D721Med (cell line): ENCODE measurements at regions not wholly inside any gene's neighbourhood (a gene's known extent, or its start where the extent isn't known, plus 50 kb on each side); places are given as distances from the start of the nearest gene placed in this dataset.

ENCODE experiments used
- DNase-seq: peaks from one replicate; pipeline ENCODE4 v3.0.0; 2011; ENCODE audit warnings: low spot score; ENCODE audit not compliant: insufficient read length
- FAIRE-seq: peaks from 2 replicates; lab custom pipeline; 2011; peaks lifted over from hg19 to GRCh38; lab: Jason Lieb, UNC
- TF ChIP-seq, protein P1 (sequence below): IDR thresholded peaks from 2 replicates; pipeline ENCODE4 v1.5.1; 2012; ENCODE audit warnings: mild to moderate bottlenecking, control low read depth; ENCODE audit not compliant: insufficient read depth; ENCODE audit errors: missing control alignments

DNA sequence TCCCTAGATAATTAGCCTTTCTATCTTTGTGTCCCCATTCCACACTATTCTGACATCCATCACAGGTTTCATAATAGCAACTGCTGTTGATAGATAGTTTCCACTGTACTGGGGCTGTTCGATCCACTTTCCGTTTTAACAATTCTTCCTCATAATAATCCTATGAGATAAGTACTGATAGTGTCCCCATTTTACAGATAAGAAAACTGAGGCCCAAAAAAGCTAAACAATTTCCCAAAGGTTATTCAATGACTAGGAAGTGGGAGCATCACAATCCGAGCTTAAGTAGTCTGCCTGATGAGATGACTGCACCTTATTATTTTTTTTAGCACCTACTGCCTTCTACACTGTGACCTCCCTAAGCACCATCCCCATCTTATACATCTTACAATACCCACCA, 569.2 kb downstream of the STK39 start:
- no peak for DNase-seq
- FAIRE-seq, result no peak
- TF ChIP-seq, protein P1, sequence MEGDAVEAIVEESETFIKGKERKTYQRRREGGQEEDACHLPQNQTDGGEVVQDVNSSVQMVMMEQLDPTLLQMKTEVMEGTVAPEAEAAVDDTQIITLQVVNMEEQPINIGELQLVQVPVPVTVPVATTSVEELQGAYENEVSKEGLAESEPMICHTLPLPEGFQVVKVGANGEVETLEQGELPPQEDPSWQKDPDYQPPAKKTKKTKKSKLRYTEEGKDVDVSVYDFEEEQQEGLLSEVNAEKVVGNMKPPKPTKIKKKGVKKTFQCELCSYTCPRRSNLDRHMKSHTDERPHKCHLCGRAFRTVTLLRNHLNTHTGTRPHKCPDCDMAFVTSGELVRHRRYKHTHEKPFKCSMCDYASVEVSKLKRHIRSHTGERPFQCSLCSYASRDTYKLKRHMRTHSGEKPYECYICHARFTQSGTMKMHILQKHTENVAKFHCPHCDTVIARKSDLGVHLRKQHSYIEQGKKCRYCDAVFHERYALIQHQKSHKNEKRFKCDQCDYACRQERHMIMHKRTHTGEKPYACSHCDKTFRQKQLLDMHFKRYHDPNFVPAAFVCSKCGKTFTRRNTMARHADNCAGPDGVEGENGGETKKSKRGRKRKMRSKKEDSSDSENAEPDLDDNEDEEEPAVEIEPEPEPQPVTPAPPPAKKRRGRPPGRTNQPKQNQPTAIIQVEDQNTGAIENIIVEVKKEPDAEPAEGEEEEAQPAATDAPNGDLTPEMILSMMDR, result no peak

DNA sequence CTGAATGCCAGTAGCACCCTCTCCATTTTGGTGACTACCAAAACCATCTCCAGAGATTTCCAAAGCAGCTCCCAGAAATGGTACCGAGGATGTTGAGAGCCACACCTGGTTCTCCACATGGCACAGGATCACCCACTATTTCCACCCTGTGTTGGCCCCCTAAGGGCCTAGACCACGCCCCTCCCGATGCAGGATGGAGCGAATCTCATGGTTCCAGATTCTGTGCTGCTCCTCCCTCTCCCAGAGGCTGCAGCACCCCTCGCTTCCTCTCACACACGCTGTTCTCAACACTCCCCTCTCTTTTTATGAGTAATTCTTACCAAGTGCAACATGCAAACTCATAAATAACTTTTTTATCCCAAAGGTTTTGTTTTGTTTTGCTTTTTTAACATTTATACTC, 571.5 kb downstream of the STK39 start:
- no peak for DNase-seq
- no peak for FAIRE-seq
- TF ChIP-seq, protein P1, result no peak

DNA sequence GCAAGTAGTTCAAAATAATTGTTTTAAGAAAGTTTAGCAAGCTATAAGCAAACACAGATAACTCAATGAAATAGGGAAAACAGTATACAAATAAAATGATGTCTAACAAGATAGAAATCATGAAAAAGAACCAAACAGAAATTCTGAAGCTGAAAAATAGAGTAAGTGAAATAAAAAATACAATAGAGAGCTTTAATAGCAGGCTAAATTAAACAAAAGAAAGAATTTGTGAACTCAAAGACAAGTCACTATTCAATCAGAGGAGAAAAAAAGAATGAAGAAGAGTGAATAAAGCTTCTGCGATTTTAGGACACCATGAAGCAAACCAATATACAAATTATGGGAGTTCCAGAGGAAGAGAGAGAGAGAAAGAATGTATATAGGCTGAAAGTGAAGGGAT, 576.8 kb downstream of the STK39 start:
- no peak for DNase-seq
- TF ChIP-seq, protein P1, result no peak
- FAIRE-seq, result no peak

DNA sequence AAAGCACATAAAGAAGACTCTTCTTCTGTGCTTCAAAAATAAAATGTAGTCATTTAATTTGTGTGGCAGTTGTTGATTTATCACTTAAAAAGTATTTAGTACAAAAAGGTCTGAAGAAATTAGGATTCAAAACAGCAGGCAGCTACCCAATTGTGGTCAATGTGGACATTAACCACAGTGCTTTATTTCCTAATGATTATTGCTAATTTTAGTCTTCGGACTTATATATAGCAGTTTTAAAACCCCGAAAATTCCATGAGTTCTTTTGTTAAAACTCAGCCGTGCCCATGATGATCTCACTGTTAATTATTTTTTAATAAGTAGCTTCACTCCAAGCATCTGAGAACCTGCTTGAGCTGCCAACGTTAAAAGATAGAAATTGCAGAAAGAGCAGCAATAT, 594.3 kb downstream of the STK39 start:
- no peak for FAIRE-seq
- no peak for DNase-seq
- TF ChIP-seq, protein P1, result no peak

DNA sequence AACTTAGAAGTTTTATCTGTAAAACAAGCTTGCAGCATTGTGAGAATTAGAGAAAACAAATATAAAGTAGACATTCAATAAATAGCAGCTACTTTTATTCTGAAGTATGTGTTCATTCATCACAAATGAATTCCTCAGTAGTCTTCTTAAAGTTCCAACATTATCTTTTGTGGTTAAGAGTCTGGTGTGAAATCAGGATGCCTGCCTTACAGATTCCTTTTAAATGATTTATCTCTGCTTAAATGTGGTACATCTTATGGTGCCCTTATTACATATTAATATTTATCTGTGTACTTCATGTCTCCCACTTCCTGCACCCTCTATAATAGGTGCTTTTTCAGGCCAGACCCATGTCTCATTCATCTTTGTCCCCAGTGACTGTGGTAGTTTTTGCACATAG, 595.0 kb downstream of the STK39 start:
- TF ChIP-seq, protein P1, result no peak
- DNase-seq, result no peak
- FAIRE-seq, result no peak

DNA sequence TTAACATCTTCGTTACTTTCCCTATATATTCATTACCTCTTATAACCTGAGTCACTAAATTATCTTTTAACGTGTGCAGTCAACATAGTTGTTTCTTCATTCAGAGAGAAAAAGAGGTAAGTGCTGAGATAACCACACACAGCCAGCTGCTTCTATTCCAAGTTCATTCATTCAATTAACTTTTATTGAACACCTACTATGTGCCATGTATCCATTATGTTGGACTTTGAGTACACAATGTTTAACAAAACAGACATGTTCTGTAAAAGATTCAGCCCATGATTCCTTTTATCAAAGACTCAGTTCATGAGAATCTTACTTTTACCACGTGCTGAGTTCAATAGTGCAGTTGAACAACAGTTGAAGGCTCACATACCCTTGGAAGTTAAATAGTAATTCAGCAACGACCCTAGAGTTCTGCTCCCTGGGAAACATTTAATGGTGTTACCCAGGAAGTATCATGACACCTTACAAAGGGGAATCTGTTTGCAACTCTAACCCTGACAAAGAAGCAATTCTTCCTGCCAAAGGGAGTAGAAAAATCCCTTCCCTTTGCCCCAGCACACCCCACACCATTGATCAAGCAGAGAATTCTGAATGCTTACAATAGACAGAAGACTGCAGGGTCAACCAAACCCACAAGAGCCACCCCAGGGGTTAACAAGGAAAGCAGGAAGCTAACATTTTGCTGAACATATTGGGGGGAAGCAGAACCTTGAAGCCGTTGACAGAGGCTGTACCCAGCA, 595.8 kb downstream of the STK39 start:
- DNase-seq (no peak), FAIRE-seq (no peak)
- TF ChIP-seq, protein P1, result no peak

DNA sequence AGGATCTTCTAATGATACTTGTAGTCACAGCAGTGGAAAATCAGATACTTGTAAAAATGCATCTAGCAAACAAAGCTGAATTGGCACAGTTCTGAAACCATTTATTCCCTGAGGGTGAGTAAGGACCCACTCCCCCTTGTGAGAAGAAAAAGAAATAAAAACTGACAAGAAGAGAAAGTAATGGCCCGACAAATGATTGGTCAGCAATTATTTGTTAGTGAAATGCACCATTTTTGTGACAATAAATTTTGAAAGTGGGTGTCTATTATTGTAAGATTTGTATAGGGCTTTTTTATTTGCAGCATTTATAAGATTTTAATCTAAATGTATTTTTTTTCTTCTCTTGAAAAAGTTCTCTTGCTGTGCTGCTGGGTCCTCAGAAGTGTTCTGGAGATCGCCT, 600.8 kb downstream of the STK39 start:
- FAIRE-seq, result no peak
- TF ChIP-seq, protein P1, result no peak

More for the DNA sequence above, 600.8 kb downstream of the STK39 start:
- no peak for DNase-seq
